ENCODE measurements at regions not wholly inside any gene's neighbourhood (a gene's known extent, or its start where the extent isn't known, plus 50 kb on each side); places are given as distances from the start of the nearest gene placed in this dataset.

DNA sequence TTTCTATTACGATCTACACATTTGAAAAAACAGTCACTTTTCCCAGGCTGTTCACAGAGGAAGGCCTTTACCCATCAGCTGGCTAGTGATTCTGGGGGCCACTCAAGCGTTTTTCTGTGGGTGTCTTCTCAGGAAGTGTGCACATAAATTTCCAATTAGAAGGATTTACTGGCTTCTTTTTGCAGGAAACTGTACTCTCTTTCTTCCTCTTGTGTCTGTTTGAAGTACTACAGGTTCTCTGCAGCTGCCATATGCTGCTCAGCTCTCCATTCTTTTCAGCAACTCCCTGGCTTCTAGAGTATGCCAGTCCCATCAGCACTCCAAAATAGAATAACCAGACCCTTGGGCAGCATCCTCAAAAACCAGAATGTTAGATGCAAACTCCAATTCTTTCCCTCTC, 110.4 kb upstream of the NAV3 start:
- peak; percentile 19; the same call in 1 of the 2 replicates for TF ChIP-seq SMC3 (IDR thresholded peaks at IDR 0.05; ENCODE audit: low read depth, low read length)
- TF ChIP-seq EP300 (IDR thresholded peaks at IDR 0.05; ENCODE audit: borderline replicate concordance in 1 of 2, low read depth in 1 of 2, low read length in 1 of 2) = no peak
- no peak for TF ChIP-seq FOSL2 (IDR thresholded peaks at IDR 0.05; ENCODE audit: borderline replicate concordance, low read depth)
- TF ChIP-seq RAD21 (IDR thresholded peaks at IDR 0.05; ENCODE audit: low read length) = peak; percentile 19; the same call in 1 of the 2 replicates
- TF ChIP-seq YY1 (IDR thresholded peaks at IDR 0.05; ENCODE audit: low read depth) = no peak
- TF ChIP-seq CTCF (IDR thresholded peaks at IDR 0.05) = peak; percentile 52
- H3K36me3 ChIP-seq (replicated peaks in 1 of 2; ENCODE audit: control insufficient read depth in 1 of 2, insufficient read depth in 2 of 2, low read length in 1 of 2) = no peaks in the 10 kb centered on the region
- H3K4me1 ChIP-seq (ENCODE audit: control insufficient read depth in 1 of 2, insufficient read depth in 2 of 2, low read depth in 1 of 2, low read length in 1 of 2) = no peaks in the 10 kb centered on the region; a peak in 2 of 4 replicates
- H3K9ac ChIP-seq = no peak overlapping the region
- ChIA-PET CTCF (interaction anchor here (1.9 kb wide), 1 partner anchor 205 kb away, joined by 6 read pairs; no protein-coding TSS in a partner anchor), POLR2A (no interaction called here)
- H3K79me2 ChIP-seq (ENCODE audit: insufficient read depth) = no peaks in the 10 kb centered on the region; the same call in 1 of the 2 replicates
- H3K4me3 ChIP-seq (ENCODE audit: low read depth in 2 of 2, low read length in 1 of 2) = no peak overlapping the region
- peak overlapping the region; percentile 33 to 47; a peak in 3 of 4 replicates for H3K27ac ChIP-seq (ENCODE audit: low read depth in 2 of 2, low read length in 1 of 2)
- H3F3A ChIP-seq (replicated peaks; ENCODE audit: insufficient read depth) = peaks cover 6% of the 10 kb centered on the region
- H2AFZ ChIP-seq (ENCODE audit: low read depth) = peak overlapping the region; percentile 66; the same call in 1 of the 2 replicates
- 17% methylated on average over 2 of the region's 2 CpGs for WGBS (ENCODE audit: low lambda C conversion rate)
- no peaks in the 10 kb centered on the region for H4K20me1 ChIP-seq (ENCODE audit: insufficient read depth)
- no peaks in the 10 kb centered on the region for H3K9me3 ChIP-seq
- peak overlapping the region; percentile 39 for H3K4me2 ChIP-seq
- no peak for DNase-seq
- no peaks in the 10 kb centered on the region for H3K9me2 ChIP-seq
- no peaks in the 10 kb centered on the region for H3K27me3 ChIP-seq (ENCODE audit: insufficient read depth)

DNA sequence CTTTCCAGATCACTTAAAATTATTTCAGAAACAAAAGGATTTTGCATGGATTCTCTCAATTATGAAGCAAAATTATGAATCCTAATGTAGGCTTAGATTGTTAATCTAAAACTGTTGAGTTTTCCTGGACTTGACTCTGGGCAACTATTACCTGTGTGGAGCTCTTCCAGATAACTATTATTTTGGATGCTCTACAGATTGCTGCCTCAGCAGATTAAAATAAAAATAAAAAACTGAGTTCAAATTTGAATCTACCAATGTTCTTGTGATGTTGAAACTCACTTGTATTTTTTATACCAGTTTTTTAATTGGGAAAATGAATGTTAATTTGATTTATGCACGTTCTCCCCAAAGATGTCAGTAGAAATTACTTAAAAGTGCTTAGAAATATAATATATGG, 120.5 kb upstream of the NAV3 start:
- no peaks in the 10 kb centered on the region for H3F3A ChIP-seq (replicated peaks; ENCODE audit: insufficient read depth)
- no peaks in the 10 kb centered on the region for H3K9me2 ChIP-seq
- H3K4me2 ChIP-seq = no peak overlapping the region
- DNase-seq = no peak
- no peak overlapping the region for H2AFZ ChIP-seq (ENCODE audit: low read depth)
- ChIA-PET POLR2A (no interaction called here), CTCF (interaction anchor here (1.9 kb wide), 1 partner anchor 15 kb away, joined by 5 read pairs; no protein-coding TSS in a partner anchor)
- no peaks in the 10 kb centered on the region for H4K20me1 ChIP-seq (ENCODE audit: insufficient read depth)
- no peaks in the 10 kb centered on the region for H3K9me3 ChIP-seq
- WGBS (ENCODE audit: low lambda C conversion rate) = 13% methylated on average over 1 of the region's 1 CpG
- no peak overlapping the region for H3K27ac ChIP-seq (ENCODE audit: low read depth in 2 of 2, low read length in 1 of 2)
- H3K79me2 ChIP-seq (ENCODE audit: insufficient read depth) = no peaks in the 10 kb centered on the region
- H3K9ac ChIP-seq = no peak overlapping the region
- H3K36me3 ChIP-seq (replicated peaks in 1 of 2; ENCODE audit: control insufficient read depth in 1 of 2, insufficient read depth in 2 of 2, low read length in 1 of 2) = no peaks in the 10 kb centered on the region
- no peak overlapping the region for H3K4me3 ChIP-seq (ENCODE audit: low read depth in 2 of 2, low read length in 1 of 2)
- TF ChIP-seq RCOR1 (IDR thresholded peaks at IDR 0.05; ENCODE audit: low read length) (no peak), MXI1 (IDR thresholded peaks at IDR 0.05; ENCODE audit: low read depth, low read length) (no peak), ELF1 (IDR thresholded peaks at IDR 0.05) (no peak), CHD2 (IDR thresholded peaks at IDR 0.05; ENCODE audit: low read length, partially characterized antibody) (no peak), MAX (IDR thresholded peaks at IDR 0.05; ENCODE audit: low read depth) (no peak), FOXM1 (IDR thresholded peaks at IDR 0.05; ENCODE audit: low read depth) (no peak), EP300 (IDR thresholded peaks at IDR 0.05; ENCODE audit: borderline replicate concordance in 1 of 2, low read depth in 1 of 2, low read length in 1 of 2) (no peak), RAD21 (IDR thresholded peaks at IDR 0.05; ENCODE audit: low read length) (no peak), NFIC (IDR thresholded peaks at IDR 0.05; ENCODE audit: borderline replicate concordance) (no peak), TCF12 (IDR thresholded peaks at IDR 0.05) (no peak), YY1 (IDR thresholded peaks at IDR 0.05; ENCODE audit: low read depth) (no peak)
- TF ChIP-seq, protein P1, sequence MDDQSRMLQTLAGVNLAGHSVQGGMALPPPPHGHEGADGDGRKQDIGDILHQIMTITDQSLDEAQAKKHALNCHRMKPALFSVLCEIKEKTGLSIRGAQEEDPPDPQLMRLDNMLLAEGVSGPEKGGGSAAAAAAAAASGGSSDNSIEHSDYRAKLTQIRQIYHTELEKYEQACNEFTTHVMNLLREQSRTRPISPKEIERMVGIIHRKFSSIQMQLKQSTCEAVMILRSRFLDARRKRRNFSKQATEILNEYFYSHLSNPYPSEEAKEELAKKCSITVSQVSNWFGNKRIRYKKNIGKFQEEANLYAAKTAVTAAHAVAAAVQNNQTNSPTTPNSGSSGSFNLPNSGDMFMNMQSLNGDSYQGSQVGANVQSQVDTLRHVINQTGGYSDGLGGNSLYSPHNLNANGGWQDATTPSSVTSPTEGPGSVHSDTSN (IDR thresholded peaks at IDR 0.05) = no peak
- TF ChIP-seq, protein P2, sequence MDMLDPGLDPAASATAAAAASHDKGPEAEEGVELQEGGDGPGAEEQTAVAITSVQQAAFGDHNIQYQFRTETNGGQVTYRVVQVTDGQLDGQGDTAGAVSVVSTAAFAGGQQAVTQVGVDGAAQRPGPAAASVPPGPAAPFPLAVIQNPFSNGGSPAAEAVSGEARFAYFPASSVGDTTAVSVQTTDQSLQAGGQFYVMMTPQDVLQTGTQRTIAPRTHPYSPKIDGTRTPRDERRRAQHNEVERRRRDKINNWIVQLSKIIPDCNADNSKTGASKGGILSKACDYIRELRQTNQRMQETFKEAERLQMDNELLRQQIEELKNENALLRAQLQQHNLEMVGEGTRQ (IDR thresholded peaks at IDR 0.05; ENCODE audit: borderline replicate concordance, low read depth, low read length) = no peak
- TF ChIP-seq, protein P3, sequence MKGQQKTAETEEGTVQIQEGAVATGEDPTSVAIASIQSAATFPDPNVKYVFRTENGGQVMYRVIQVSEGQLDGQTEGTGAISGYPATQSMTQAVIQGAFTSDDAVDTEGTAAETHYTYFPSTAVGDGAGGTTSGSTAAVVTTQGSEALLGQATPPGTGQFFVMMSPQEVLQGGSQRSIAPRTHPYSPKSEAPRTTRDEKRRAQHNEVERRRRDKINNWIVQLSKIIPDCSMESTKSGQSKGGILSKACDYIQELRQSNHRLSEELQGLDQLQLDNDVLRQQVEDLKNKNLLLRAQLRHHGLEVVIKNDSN (IDR thresholded peaks at IDR 0.05; ENCODE audit: borderline replicate concordance, low read depth) = no peak
- TF ChIP-seq, protein P4, sequence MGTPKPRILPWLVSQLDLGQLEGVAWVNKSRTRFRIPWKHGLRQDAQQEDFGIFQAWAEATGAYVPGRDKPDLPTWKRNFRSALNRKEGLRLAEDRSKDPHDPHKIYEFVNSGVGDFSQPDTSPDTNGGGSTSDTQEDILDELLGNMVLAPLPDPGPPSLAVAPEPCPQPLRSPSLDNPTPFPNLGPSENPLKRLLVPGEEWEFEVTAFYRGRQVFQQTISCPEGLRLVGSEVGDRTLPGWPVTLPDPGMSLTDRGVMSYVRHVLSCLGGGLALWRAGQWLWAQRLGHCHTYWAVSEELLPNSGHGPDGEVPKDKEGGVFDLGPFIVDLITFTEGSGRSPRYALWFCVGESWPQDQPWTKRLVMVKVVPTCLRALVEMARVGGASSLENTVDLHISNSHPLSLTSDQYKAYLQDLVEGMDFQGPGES (IDR thresholded peaks at IDR 0.05; ENCODE audit: low read depth, low read length) = no peak
- H3K4me1 ChIP-seq (ENCODE audit: control insufficient read depth in 1 of 2, insufficient read depth in 2 of 2, low read depth in 1 of 2, low read length in 1 of 2) = no peaks in the 10 kb centered on the region
- H3K27me3 ChIP-seq (ENCODE audit: insufficient read depth) = no peaks in the 10 kb centered on the region
